Naive thymus-derived CD4-positive, alpha-beta T cell (primary cell): ENCODE measurements at regions not wholly inside any gene's neighbourhood (a gene's known extent, or its start where the extent isn't known, plus 50 kb on each side); places are given as distances from the start of the nearest gene placed in this dataset.

Source experiments
- ATAC-seq: fragments of 150-1000 bp; cut with Tn5 transposase; 2 replicates; pipeline ENCODE4 v1.10.0; 2021; ENCODE audit warnings: mild to moderate bottlenecking, moderate library complexity
- CTCF ChIA-PET: fragments of 350-600 bp; sonication (Branson Sonifier 250); formaldehyde crosslinking; loops from one replicate; lab custom pipeline; 2021; ENCODE audit warnings: antibody characterized with exemption; lab: Charles Lee
- POLR2A ChIA-PET: fragments of 350-600 bp; sonication (Branson Sonifier 250); formaldehyde crosslinking; loops from one replicate; lab custom pipeline; 2021; ENCODE audit warnings: antibody characterized with exemption, inconsistent platforms; lab: Charles Lee
- DNase-seq, 9 donors: peaks; one replicate each; pipeline versions ENCODE4 v3.0.0 to v3.0.0-alpha.2; 2020 to 2022; ENCODE audit warnings: mixed read lengths in 1 of 9
- H3K27ac ChIP-seq: one replicate; pipeline ENCODE4 v1.7.0; 2013; ENCODE audit warnings: mild to moderate bottlenecking, low read depth, low read length, moderate library complexity
- H3K27me3 ChIP-seq, 2 donors: one replicate each; pipeline ENCODE4 v1.7.0; 2013; ENCODE audit warnings: low read length in 2 of 2, mild to moderate bottlenecking in 2 of 2, moderate library complexity in 2 of 2; ENCODE audit not compliant: control insufficient read depth in 2 of 2, insufficient read depth in 2 of 2
- H3K36me3 ChIP-seq, 3 experiments: 1 replicate in 2 of 3; 2 replicates in 1 of 3; pipeline ENCODE4 v1.7.0; 2013; ENCODE audit warnings: low read length in 3 of 3, mild to moderate bottlenecking in 3 of 3, moderate library complexity in 1 of 3; ENCODE audit not compliant: insufficient read depth in 3 of 3, control insufficient read depth in 2 of 3
- H3K4me1 ChIP-seq, 2 donors: one replicate each; pipeline ENCODE4 v1.7.0; 2013; ENCODE audit warnings: low read length in 2 of 2, mild to moderate bottlenecking in 2 of 2, moderate library complexity in 1 of 2; ENCODE audit not compliant: control insufficient read depth in 2 of 2, insufficient read depth in 2 of 2
- H3K4me3 ChIP-seq: 2 replicates; pipeline ENCODE4 v1.7.0; 2013; ENCODE audit warnings: mild to moderate bottlenecking, low read length
- H3K9me3 ChIP-seq, 3 experiments: 1 replicate in 2 of 3; 2 replicates in 1 of 3; pipeline ENCODE4 v1.7.0; 2013; ENCODE audit warnings: low read length in 3 of 3; ENCODE audit not compliant: control insufficient read depth in 2 of 3
- H3K27ac Mint-ChIP-seq, 9 donors: one replicate each; pipeline ENCODE4 v1.8.0; 2020 to 2022; ENCODE audit warnings: mixed read lengths in 9 of 9, mild to moderate bottlenecking in 8 of 9, moderate library complexity in 5 of 9, inconsistent platforms in 2 of 9
- H3K27me3 Mint-ChIP-seq, 5 donors: one replicate each; pipeline ENCODE4 v1.8.0; 2021 to 2022; ENCODE audit warnings: mixed read lengths in 5 of 5, mild to moderate bottlenecking in 1 of 5
- H3K36me3 Mint-ChIP-seq, 5 donors: one replicate each; pipeline ENCODE4 v1.8.0; 2020 to 2022; ENCODE audit warnings: mixed read lengths in 5 of 5, mild to moderate bottlenecking in 3 of 5, inconsistent platforms in 1 of 5
- H3K4me1 Mint-ChIP-seq, 7 donors: one replicate each; pipeline ENCODE4 v1.8.0; 2020 to 2022; ENCODE audit warnings: mixed read lengths in 7 of 7, mild to moderate bottlenecking in 3 of 7, inconsistent platforms in 1 of 7
- H3K4me3 Mint-ChIP-seq, 10 donors: one replicate each; pipeline ENCODE4 v1.8.0; 2020 to 2022; ENCODE audit warnings: mild to moderate bottlenecking in 10 of 10, mixed read lengths in 10 of 10, moderate library complexity in 6 of 10, inconsistent platforms in 2 of 10
- H3K9me3 Mint-ChIP-seq, 11 donors: one replicate each; pipeline ENCODE4 v1.8.0; 2020 to 2022; ENCODE audit warnings: mixed read lengths in 11 of 11, mild to moderate bottlenecking in 4 of 11, inconsistent platforms in 1 of 11, moderate library complexity in 1 of 11
- intact Hi-C, 2 donors: fragments of 100-400 bp; cut with micrococcal nuclease; formaldehyde crosslinking; loops; one replicate each; pipeline ENCODE4 v1.15.1; 2023

DNA sequence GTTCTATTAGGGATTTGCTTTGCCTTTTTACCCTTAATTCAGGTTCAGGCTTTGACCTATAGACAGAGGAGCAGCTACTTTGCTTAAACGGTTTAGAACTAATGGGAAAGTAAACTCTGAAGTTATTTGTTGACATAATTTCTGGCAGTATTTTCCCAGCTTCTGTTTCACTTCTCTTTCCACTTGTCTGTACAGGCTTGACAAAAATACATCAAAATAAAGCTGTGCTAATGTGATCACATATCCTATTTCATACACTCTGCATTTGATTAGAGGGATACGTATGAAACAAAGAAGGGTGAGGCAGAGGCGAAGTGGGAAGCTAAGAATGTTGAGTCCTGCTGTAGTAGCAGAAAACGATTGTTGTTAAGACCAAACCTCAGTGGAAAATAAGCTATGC, 389.1 kb upstream of the RARB start:
- Mint-ChIP-seq H3K27ac (no peak overlapping the region), H3K4me1 (no peaks in the 10 kb centered on the region), H3K4me3 (no peak overlapping the region), H3K9me3 (peaks cover 0 to 9% (median 0%) of the 10 kb centered on the region in 11 donors), H3K27me3 (peaks cover 0 to 6% (median 0%) of the 10 kb centered on the region in 5 donors), H3K36me3 (peaks cover 0 to 4% (median 0%) of the 10 kb centered on the region in 5 donors)
- Histone ChIP-seq H3K9me3 (no peaks in the 10 kb centered on the region), H3K27ac (no peak overlapping the region), H3K4me1 (no peaks in the 10 kb centered on the region), H3K36me3 (no peaks in the 10 kb centered on the region), H3K27me3 (no peaks in the 10 kb centered on the region), H3K4me3 (no peak overlapping the region)
- DNase-seq: no peak
- CTCF ChIA-PET: no interaction called here
- POLR2A ChIA-PET: no interaction called here
- intact Hi-C loops: no loop called here
- ATAC-seq: no peak

DNA sequence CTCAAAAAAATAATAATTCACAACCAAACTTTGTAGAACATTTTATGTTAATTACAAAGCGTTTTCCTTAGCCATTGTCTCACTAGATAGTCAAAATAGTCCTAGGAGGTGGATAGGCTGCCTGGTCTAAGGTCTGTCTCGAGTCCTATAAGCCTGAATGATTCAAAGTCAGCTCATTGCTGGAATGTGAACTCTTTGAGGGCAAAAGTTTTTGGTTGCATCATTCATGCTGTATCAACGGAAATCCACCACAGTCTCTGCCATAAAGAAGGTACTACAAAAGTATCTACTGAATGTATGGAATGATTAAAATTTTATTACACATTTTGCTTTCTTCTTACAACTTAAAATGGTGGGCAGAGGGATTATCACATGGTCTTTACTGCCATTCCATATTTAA, 387.3 kb upstream of the RARB start:
- H3K4me1 Mint-ChIP-seq: no peaks in the 10 kb centered on the region
- no peak for ATAC-seq

DNA sequence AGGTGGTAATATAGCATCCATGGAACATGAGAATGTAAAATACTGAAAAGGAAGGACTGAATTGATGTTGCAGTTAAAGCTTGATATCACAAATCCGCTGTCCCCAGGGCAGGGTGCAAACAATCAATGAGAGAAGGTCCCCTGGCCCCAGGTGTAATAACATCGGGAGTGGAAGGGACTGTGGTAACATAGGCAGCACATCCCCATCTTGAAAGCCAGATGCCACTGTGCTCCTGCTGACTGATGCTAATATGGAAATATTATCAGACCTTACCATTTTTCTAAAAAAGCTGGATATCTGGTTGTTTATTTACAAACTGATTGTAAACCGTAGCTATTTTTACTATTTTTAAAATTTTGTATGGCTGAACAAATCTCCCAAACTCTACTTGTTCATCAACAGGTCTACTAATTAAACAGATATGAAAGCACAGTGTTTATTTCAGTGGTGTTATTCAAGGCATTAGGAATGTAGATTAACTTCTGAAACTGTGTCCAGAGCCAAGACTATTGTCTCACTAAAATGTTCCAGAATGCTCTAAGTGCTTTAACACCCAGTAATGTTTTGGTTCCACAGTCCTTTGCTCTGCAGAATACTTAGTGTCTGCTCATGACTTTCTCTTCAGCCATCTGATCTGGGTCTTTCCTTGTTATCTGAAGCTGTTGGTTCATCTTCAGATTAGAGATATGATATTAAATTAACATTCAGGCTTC, 386.0 kb upstream of the RARB start:
- Histone ChIP-seq H3K9me3 (no peaks in the 10 kb centered on the region), H3K27ac (no peak overlapping the region), H3K4me3 (no peak overlapping the region), H3K4me1 (no peaks in the 10 kb centered on the region), H3K27me3 (no peaks in the 10 kb centered on the region), H3K36me3 (no peaks in the 10 kb centered on the region)
- H3K27me3 Mint-ChIP-seq: peaks cover 0 to 6% (median 0%) of the 10 kb centered on the region in 5 donors
- ChIA-PET CTCF (no interaction called here), POLR2A (no interaction called here)
- peaks cover 0 to 4% (median 0%) of the 10 kb centered on the region in 5 donors for H3K36me3 Mint-ChIP-seq
- ATAC-seq (no peak), DNase-seq (no peak)
- H3K4me1 Mint-ChIP-seq: no peaks in the 10 kb centered on the region
- no peak overlapping the region for H3K4me3 Mint-ChIP-seq
- intact Hi-C loops: no loop called here
- H3K9me3 Mint-ChIP-seq: peaks cover 0 to 7% (median 0%) of the 10 kb centered on the region in 11 donors
- H3K27ac Mint-ChIP-seq: no peak overlapping the region

More for the DNA sequence above, 387.3 kb upstream of the RARB start:
- Mint-ChIP-seq H3K27ac (no peak overlapping the region), H3K27me3 (peaks cover 0 to 6% (median 0%) of the 10 kb centered on the region in 5 donors), H3K4me3 (no peak overlapping the region), H3K9me3 (peaks cover 0 to 7% (median 0%) of the 10 kb centered on the region in 11 donors), H3K36me3 (peaks cover 0 to 4% (median 0%) of the 10 kb centered on the region in 5 donors)
- no peak overlapping the region for H3K27ac ChIP-seq
- H3K4me3 ChIP-seq: no peak overlapping the region
- intact Hi-C loops: no loop called here
- no peaks in the 10 kb centered on the region for H3K36me3 ChIP-seq
- CTCF ChIA-PET: no interaction called here
- DNase-seq: no peak
- H3K9me3 ChIP-seq: no peaks in the 10 kb centered on the region
- POLR2A ChIA-PET: no interaction called here
- no peaks in the 10 kb centered on the region for H3K27me3 ChIP-seq
- H3K4me1 ChIP-seq: no peaks in the 10 kb centered on the region

DNA sequence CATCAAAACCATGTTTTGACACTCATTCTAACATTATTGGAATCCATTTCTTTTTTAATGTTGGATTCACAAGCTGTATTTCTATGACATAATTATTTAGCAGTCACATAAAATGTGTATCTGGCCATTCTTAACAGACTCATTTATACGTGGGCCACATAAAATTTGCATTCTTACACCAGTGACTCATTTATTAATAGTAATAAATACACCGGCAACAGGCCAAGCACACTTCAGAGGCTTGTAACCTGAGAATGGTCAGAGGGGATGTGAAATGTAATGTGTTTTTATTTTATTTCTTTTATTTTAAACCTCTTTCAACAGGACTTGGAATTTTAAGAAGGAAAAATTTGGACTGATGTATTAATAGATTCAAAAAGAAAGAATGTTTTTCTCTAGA, 384.9 kb upstream of the RARB start:
- intact Hi-C loops: no loop called here

DNA sequence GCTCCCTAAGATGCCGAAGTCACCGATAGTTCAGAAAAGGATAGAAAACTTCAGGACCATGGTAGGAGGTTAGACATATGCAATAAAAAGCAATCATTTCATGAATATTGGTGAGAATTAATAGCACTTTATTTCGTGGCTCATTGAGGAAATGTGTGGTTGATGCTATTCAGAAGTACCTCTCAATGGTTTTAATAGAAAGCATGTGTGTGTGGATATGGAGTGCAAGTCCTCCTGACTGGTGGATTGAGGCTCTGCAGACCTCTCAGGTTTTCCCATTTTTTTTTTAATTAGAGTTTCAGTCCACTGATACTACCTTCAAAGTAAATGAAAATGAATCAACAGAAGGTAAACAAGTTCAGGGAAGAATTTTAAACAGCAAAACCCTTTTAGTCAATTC, 384.3 kb upstream of the RARB start:
- POLR2A ChIA-PET: no interaction called here
- H3K9me3 ChIP-seq: no peaks in the 10 kb centered on the region
- no peak for ATAC-seq

More for the DNA sequence above, 384.9 kb upstream of the RARB start:
- no peaks in the 10 kb centered on the region for H3K36me3 Mint-ChIP-seq
- no peaks in the 10 kb centered on the region for H3K36me3 ChIP-seq
- no peak overlapping the region for H3K27ac Mint-ChIP-seq
- H3K27me3 ChIP-seq: no peaks in the 10 kb centered on the region
- ATAC-seq (no peak), DNase-seq (no peak)
- H3K27me3 Mint-ChIP-seq: peaks cover 0 to 6% (median 0%) of the 10 kb centered on the region in 5 donors
- H3K4me1 ChIP-seq: no peaks in the 10 kb centered on the region
- ChIA-PET CTCF (no interaction called here), POLR2A (no interaction called here)
- no peaks in the 10 kb centered on the region for H3K4me1 Mint-ChIP-seq
- H3K9me3 Mint-ChIP-seq: peaks cover 0 to 5% (median 2%) of the 10 kb centered on the region in 11 donors
- H3K4me3 Mint-ChIP-seq: no peak overlapping the region
- H3K4me3 ChIP-seq: no peak overlapping the region
- no peak overlapping the region for H3K27ac ChIP-seq
- H3K9me3 ChIP-seq: no peaks in the 10 kb centered on the region

DNA sequence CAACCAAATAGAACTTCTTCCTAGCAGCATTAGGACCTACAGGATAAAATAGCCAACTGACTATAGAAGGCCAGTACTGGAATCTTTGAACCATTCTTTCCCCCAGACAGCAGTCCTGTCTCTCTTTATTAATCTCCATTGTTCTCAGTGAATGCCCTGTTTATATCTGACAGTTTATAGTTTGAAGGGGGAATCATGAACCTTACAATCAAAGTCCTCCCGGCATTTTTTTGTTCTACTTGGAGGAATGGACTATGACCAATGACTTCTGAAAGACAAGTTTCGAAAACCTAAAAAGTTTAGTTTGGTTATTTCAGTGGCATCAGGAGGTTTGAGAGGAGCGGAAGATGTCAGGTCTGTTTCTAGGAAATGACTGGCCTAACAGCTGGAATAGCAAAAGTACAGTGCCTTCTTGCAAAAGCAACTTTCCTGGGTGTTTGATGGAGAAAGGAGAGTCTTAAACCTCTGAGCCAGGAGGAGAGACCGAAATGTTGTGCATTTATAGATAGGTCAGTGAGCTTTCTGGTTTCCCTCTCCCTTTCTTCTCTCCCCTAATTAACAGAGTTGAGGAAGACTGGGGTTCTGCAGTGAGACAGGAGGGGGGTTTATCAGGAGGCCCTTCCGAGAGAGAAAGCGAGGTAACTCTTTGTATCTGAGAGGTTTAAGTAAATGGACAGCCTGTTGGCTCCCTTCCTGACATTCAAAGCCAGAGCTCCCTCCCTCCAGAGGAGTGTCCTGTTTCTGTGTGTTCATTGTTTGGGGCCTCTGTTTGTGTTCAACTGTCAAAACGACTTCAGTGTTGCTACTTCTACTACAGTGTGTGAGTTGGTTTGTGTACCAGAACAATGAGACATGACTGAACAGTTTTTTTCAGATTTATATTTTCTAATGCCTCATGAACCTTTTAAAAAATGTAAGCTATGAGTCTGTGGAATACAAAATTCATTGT, 383.0 kb upstream of the RARB start:
- H3K27me3 ChIP-seq: no peaks in the 10 kb centered on the region
- no peak overlapping the region for H3K27ac ChIP-seq
- Mint-ChIP-seq H3K36me3 (no peaks in the 10 kb centered on the region), H3K4me3 (no peak overlapping the region), H3K27ac (no peak overlapping the region), H3K9me3 (peaks cover 0 to 5% (median 2%) of the 10 kb centered on the region in 11 donors), H3K4me1 (no peaks in the 10 kb centered on the region), H3K27me3 (peaks cover 0 to 3% (median 0%) of the 10 kb centered on the region in 5 donors)
- ATAC-seq (no peak), DNase-seq (no peak)
- no peak overlapping the region for H3K4me3 ChIP-seq
- no peaks in the 10 kb centered on the region for H3K36me3 ChIP-seq
- ChIA-PET CTCF (no interaction called here), POLR2A (no interaction called here)
- no peaks in the 10 kb centered on the region for H3K4me1 ChIP-seq
- intact Hi-C loops: no loop called here
- H3K9me3 ChIP-seq: no peaks in the 10 kb centered on the region

More for the DNA sequence above, 384.3 kb upstream of the RARB start:
- Histone ChIP-seq H3K36me3 (no peaks in the 10 kb centered on the region), H3K27ac (no peak overlapping the region), H3K4me3 (no peak overlapping the region), H3K27me3 (no peaks in the 10 kb centered on the region), H3K4me1 (no peaks in the 10 kb centered on the region)
- Mint-ChIP-seq H3K9me3 (peaks cover 0 to 5% (median 2%) of the 10 kb centered on the region in 11 donors), H3K27me3 (peaks cover 0 to 6% (median 0%) of the 10 kb centered on the region in 5 donors), H3K36me3 (no peaks in the 10 kb centered on the region), H3K4me1 (no peaks in the 10 kb centered on the region), H3K27ac (no peak overlapping the region), H3K4me3 (no peak overlapping the region)
- intact Hi-C loops: no loop called here
- DNase-seq: no peak
- CTCF ChIA-PET: no interaction called here
